H9 (cell line): ENCODE measurements at regions not wholly inside any gene's neighbourhood (a gene's known extent, or its start where the extent isn't known, plus 50 kb on each side); places are given as distances from the start of the nearest gene placed in this dataset.

ENCODE experiments used
- DNase-seq: peaks from one replicate; pipeline ENCODE4 v3.0.0-alpha.2; 2017
- H2AFZ ChIP-seq: one replicate; pipeline ENCODE4 v1.6.1; 2013; ENCODE audit warnings: mild to moderate bottlenecking, low read length, control low read depth, moderate library complexity
- H2AK5ac ChIP-seq: 2 replicates; pipeline ENCODE4 v1.6.1; 2013; ENCODE audit warnings: low read length, control low read depth, mixed read lengths; ENCODE audit not compliant: insufficient read length
- H2BK120ac ChIP-seq: one replicate; pipeline ENCODE4 v1.6.1; 2013; ENCODE audit warnings: low read depth, mild to moderate bottlenecking, low read length, control low read depth, inconsistent platforms; ENCODE audit not compliant: poor library complexity, severe bottlenecking
- H2BK12ac ChIP-seq: 2 replicates; pipeline ENCODE4 v1.6.1; 2013; ENCODE audit warnings: low read length, control low read depth, mixed read lengths, low read depth; ENCODE audit not compliant: insufficient read length
- H2BK15ac ChIP-seq: 2 replicates; pipeline ENCODE4 v1.6.1; 2013; ENCODE audit warnings: low read depth, low read length, control low read depth
- H2BK20ac ChIP-seq: one replicate; pipeline ENCODE4 v1.6.1; 2013; ENCODE audit warnings: low read depth, mild to moderate bottlenecking, low read length, control low read depth, inconsistent platforms; ENCODE audit not compliant: poor library complexity, severe bottlenecking
- H2BK5ac ChIP-seq: 2 replicates; pipeline ENCODE4 v1.6.1; 2013; ENCODE audit warnings: low read length, control low read depth, mixed read lengths; ENCODE audit not compliant: insufficient read length
- H3K14ac ChIP-seq: 2 replicates; pipeline ENCODE4 v1.6.1; 2013; ENCODE audit warnings: low read length, control low read depth; ENCODE audit not compliant: insufficient read depth
- H3K18ac ChIP-seq: 2 replicates; pipeline ENCODE4 v1.6.1; 2013; ENCODE audit warnings: low read depth, mild to moderate bottlenecking, mixed read lengths, low read length, control low read depth; ENCODE audit not compliant: insufficient read length
- H3K23ac ChIP-seq: 2 replicates; pipeline ENCODE4 v1.6.1; 2013; ENCODE audit warnings: low read length, control low read depth, mixed read lengths, low read depth; ENCODE audit not compliant: insufficient read length
- H3K23me2 ChIP-seq: 2 replicates; pipeline ENCODE4 v1.6.1; 2013; ENCODE audit warnings: low read depth, mild to moderate bottlenecking, mixed read lengths, low read length, control low read depth; ENCODE audit not compliant: insufficient read length, poor library complexity, severe bottlenecking
- H3K27ac ChIP-seq: 2 replicates; pipeline ENCODE4 v1.5.1; 2013; ENCODE audit warnings: low read length, control low read depth, mixed read lengths, low read depth; ENCODE audit not compliant: insufficient read length
- H3K27me3 ChIP-seq: 2 replicates; pipeline ENCODE4 v1.6.1; 2013; ENCODE audit warnings: low read length, control low read depth, inconsistent platforms; ENCODE audit not compliant: insufficient read depth
- H3K4ac ChIP-seq: 2 replicates; pipeline ENCODE4 v1.6.1; 2013; ENCODE audit warnings: low read depth, mild to moderate bottlenecking, control low read depth, inconsistent platforms, low read length, moderate library complexity
- H3K4me1 ChIP-seq: 2 replicates; pipeline ENCODE4 v1.6.1; 2013; ENCODE audit warnings: low read length, control low read depth, inconsistent platforms; ENCODE audit not compliant: insufficient read depth
- H3K4me2 ChIP-seq: 2 replicates; pipeline ENCODE4 v1.6.1; 2013; ENCODE audit warnings: low read length, control low read depth, mixed read lengths; ENCODE audit not compliant: insufficient read length, insufficient read depth
- H3K56ac ChIP-seq: 2 replicates; pipeline ENCODE4 v1.6.1; 2013; ENCODE audit warnings: low read depth, mild to moderate bottlenecking, mixed read lengths, low read length, control low read depth; ENCODE audit not compliant: insufficient read length
- H3K79me1 ChIP-seq: 2 replicates; pipeline ENCODE4 v1.6.1; 2013; ENCODE audit warnings: low read depth, mild to moderate bottlenecking, moderate library complexity, low read length, control low read depth, inconsistent platforms; ENCODE audit not compliant: insufficient read depth, poor library complexity, severe bottlenecking
- H3K79me2 ChIP-seq: 2 replicates; pipeline ENCODE4 v1.6.1; 2013; ENCODE audit warnings: low read length, control low read depth, inconsistent platforms; ENCODE audit not compliant: insufficient read depth
- H3K9ac ChIP-seq: 2 replicates; pipeline ENCODE4 v1.6.1; 2013; ENCODE audit warnings: low read length, control low read depth, mixed read lengths; ENCODE audit not compliant: insufficient read length; ENCODE audit errors: extremely low read depth
- H3K9me3 ChIP-seq: one replicate; pipeline ENCODE4 v1.6.1; 2013; ENCODE audit warnings: low read depth, low read length, inconsistent platforms; ENCODE audit not compliant: control insufficient read depth
- H3T11ph ChIP-seq: one replicate; pipeline ENCODE4 v1.6.1; 2013; ENCODE audit warnings: mild to moderate bottlenecking, low read length, control low read depth, inconsistent platforms
- H4K20me1 ChIP-seq: one replicate; pipeline ENCODE4 v1.6.1; 2013; ENCODE audit not compliant: control insufficient read depth, insufficient read length, insufficient read depth
- H4K5ac ChIP-seq: 2 replicates; pipeline ENCODE4 v1.6.1; 2013; ENCODE audit warnings: low read depth, mild to moderate bottlenecking, mixed read lengths, low read length, control low read depth; ENCODE audit not compliant: insufficient read length
- H4K8ac ChIP-seq: replicated peaks from 2 replicates; pipeline ENCODE4 v1.6.1; 2013; ENCODE audit warnings: low read length, control low read depth, mixed read lengths, low read depth; ENCODE audit not compliant: insufficient read length
- H4K91ac ChIP-seq: 2 replicates; pipeline ENCODE4 v1.6.1; 2013; ENCODE audit warnings: low read depth, mild to moderate bottlenecking, moderate library complexity, mixed read lengths, low read length, control low read depth; ENCODE audit not compliant: insufficient read length
- H3K27ac Mint-ChIP-seq, 3 experiments: 2 replicates in 2 of 3; 3 replicates in 1 of 3; pipeline ENCODE4 v1.8.0; 2020 to 2021; ENCODE audit warnings: mixed read lengths in 3 of 3, mild to moderate bottlenecking in 1 of 3, moderate library complexity in 1 of 3
- H3K27me3 Mint-ChIP-seq: 2 replicates; pipeline ENCODE4 v1.8.0; 2021; ENCODE audit warnings: low read depth, mild to moderate bottlenecking, moderate library complexity, mixed read lengths
- H3K36me3 Mint-ChIP-seq, 3 experiments: 2 replicates in 2 of 3; 3 replicates in 1 of 3; pipeline ENCODE4 v1.8.0; 2020 to 2021; ENCODE audit warnings: low read depth in 3 of 3, mixed read lengths in 3 of 3; ENCODE audit not compliant: insufficient read depth in 1 of 3
- H3K4me1 Mint-ChIP-seq, 2 experiments: 2 replicates each; pipeline ENCODE4 v1.8.0; 2020; ENCODE audit warnings: mixed read lengths in 2 of 2
- H3K4me3 Mint-ChIP-seq, 2 experiments: 2 replicates in 1 of 2; 3 replicates in 1 of 2; pipeline ENCODE4 v1.8.0; 2020 to 2021; ENCODE audit warnings: mild to moderate bottlenecking in 2 of 2, mixed read lengths in 2 of 2, moderate library complexity in 1 of 2
- H3K9me3 Mint-ChIP-seq, 2 experiments: 2 replicates in 1 of 2; 3 replicates in 1 of 2; pipeline ENCODE4 v1.8.0; 2020; ENCODE audit warnings: mild to moderate bottlenecking in 2 of 2, mixed read lengths in 2 of 2, moderate library complexity in 1 of 2
- CTCF ChIP-seq: fragments of 200-600 bp; sonication (generic); conservative IDR thresholded peaks from 3 replicates; pipeline ENCODE4 v1.8.0; 2021; ENCODE audit warnings: antibody characterized with exemption, mild to moderate bottlenecking
- WGBS: extraction: QIAGEN DNeasy Blood & Tissue Kit; methylation state at CpG from one replicate; pipeline ENCODE4 v1.1.7; 2013; ENCODE audit warnings: missing lambda C conversion rate, low lambda C conversion rate, mixed read lengths; ENCODE audit not compliant: insufficient read length; ENCODE audit errors: extremely low coverage; 5-methylcytosine and 5-hydroxymethylcytosine counted together

DNA sequence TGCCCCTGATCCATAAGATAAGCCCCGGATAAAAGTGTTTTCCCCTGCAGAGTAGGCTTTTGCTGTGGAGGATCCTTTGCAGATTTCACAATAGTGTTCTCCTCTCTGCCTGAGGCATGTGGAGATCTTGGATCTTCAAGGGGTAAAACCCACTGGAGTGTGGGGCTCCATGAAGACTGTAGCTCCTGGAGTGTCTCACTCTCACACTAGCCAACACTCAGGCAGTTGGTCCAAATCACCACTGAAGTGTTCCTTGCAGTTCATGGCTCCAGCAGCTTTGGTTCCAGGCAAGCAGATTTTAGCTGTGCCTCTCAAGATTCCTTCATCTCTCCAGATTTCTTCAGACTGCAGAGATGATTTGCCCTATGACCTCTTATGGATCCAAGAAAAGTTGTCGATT, 665.3 kb downstream of the TNS3 start:
- WGBS, result no CpG with 5 or more reads among the region's 2 CpGs
- Mint-ChIP-seq H3K36me3 (no peaks in the 10 kb centered on the region), H3K27me3 (no peaks in the 10 kb centered on the region), H3K9me3 (peaks cover 0 to 6% of the 10 kb centered on the region in 2 experiments; a peak in 3 of 5 replicates), H3K4me1 (peaks cover 0 to 4% of the 10 kb centered on the region in 2 experiments; a peak in 1 of 4 replicates), H3K27ac (no peak overlapping the region; a peak in 1 of 7 replicates), H3K4me3 (no peak overlapping the region)
- no peak overlapping the region for H3K18ac ChIP-seq
- no peak for DNase-seq
- H3T11ph ChIP-seq, result no peak overlapping the region
- no peak overlapping the region for H2AK5ac ChIP-seq
- no peak overlapping the region for H2AFZ ChIP-seq
- H3K79me2 ChIP-seq, result no peaks in the 10 kb centered on the region; the same call in 1 of the 2 replicates
- no peak overlapping the region for H3K27ac ChIP-seq
- H2BK5ac ChIP-seq, result no peak overlapping the region
- H4K91ac ChIP-seq, result no peak overlapping the region
- H4K20me1 ChIP-seq, result no peaks in the 10 kb centered on the region
- H3K56ac ChIP-seq, result no peak overlapping the region
- H3K4me2 ChIP-seq, result no peak overlapping the region
- H3K23ac ChIP-seq, result no peak overlapping the region
- no peak overlapping the region for H2BK15ac ChIP-seq
- no peak overlapping the region for H3K9ac ChIP-seq
- H3K4ac ChIP-seq, result no peak overlapping the region
- H3K4me1 ChIP-seq, result no peaks in the 10 kb centered on the region
- no peaks in the 10 kb centered on the region for H3K79me1 ChIP-seq
- no peak for TF ChIP-seq CTCF
- H4K5ac ChIP-seq, result no peak overlapping the region
- H3K14ac ChIP-seq, result no peak overlapping the region
- H2BK12ac ChIP-seq, result no peak overlapping the region
- no peak overlapping the region for H2BK120ac ChIP-seq
- H4K8ac ChIP-seq, result peak overlapping the region; percentile 67
- no peaks in the 10 kb centered on the region for H3K23me2 ChIP-seq
- no peak overlapping the region for H2BK20ac ChIP-seq
- H3K9me3 ChIP-seq, result no peaks in the 10 kb centered on the region
- no peaks in the 10 kb centered on the region for H3K27me3 ChIP-seq
